CD14-positive monocyte (primary cell): ENCODE measurements at regions not wholly inside any gene's neighbourhood (a gene's known extent, or its start where the extent isn't known, plus 50 kb on each side); places are given as distances from the start of the nearest gene placed in this dataset.

Experiments used
- DNase-seq, 3 donors: peaks; one replicate each; pipeline ENCODE4 v3.0.0-alpha.2; 2011 to 2022
- H2AFZ ChIP-seq: 2 replicates; pipeline ENCODE4 v1.6.0; 2012; ENCODE audit warnings: mild to moderate bottlenecking, low read depth, low read length, inconsistent platforms; ENCODE audit not compliant: insufficient read depth, poor library complexity, severe bottlenecking
- H3K27ac ChIP-seq, 2 donors: 1 replicate in 1 of 2; 2 replicates in 1 of 2; pipeline ENCODE4 v1.5.1; 2012 to 2013; ENCODE audit warnings: low read length in 2 of 2, control low read depth in 1 of 2, inconsistent platforms in 1 of 2, low read depth in 1 of 2, mild to moderate bottlenecking in 1 of 2
- H3K27me3 ChIP-seq, 2 donors: one replicate each; pipeline versions ENCODE4 v1.6.0 to v1.6.1; 2011 to 2013; ENCODE audit warnings: low read length in 2 of 2; ENCODE audit not compliant: control insufficient read depth in 2 of 2, insufficient read depth in 2 of 2
- H3K36me3 ChIP-seq, 2 donors: replicated peaks in 1 of 2; 1 replicate in 1 of 2; 2 replicates in 1 of 2; pipeline versions ENCODE4 v1.5.1 to v1.6.1; 2012 to 2013; ENCODE audit warnings: low read length in 2 of 2, control low read depth in 1 of 2, inconsistent platforms in 1 of 2, mild to moderate bottlenecking in 1 of 2; ENCODE audit not compliant: insufficient read depth in 2 of 2, control insufficient read depth in 1 of 2
- H3K4me1 ChIP-seq, 2 donors: 1 replicate in 1 of 2; 2 replicates in 1 of 2; pipeline versions ENCODE4 v1.5.1 to v1.6.1; 2012 to 2013; ENCODE audit warnings: low read length in 2 of 2, control low read depth in 1 of 2, inconsistent platforms in 1 of 2, mild to moderate bottlenecking in 1 of 2, moderate library complexity in 1 of 2; ENCODE audit not compliant: insufficient read depth in 2 of 2, control insufficient read depth in 1 of 2
- H3K4me2 ChIP-seq: replicated peaks from 2 replicates; pipeline ENCODE3; 2012; ENCODE audit warnings: low read length, moderate library complexity, mild to moderate bottlenecking; ENCODE audit not compliant: poor library complexity, severe bottlenecking; ENCODE audit errors: extremely low read depth
- H3K4me3 ChIP-seq, 3 experiments: fragments of 200-600 bp in 1 of 3; sonication (generic) in 1 of 3; replicated peaks in 1 of 3; 1 replicate in 2 of 3; 2 replicates in 1 of 3; pipeline ENCODE4 v1.5.1; 2011 to 2013; ENCODE audit warnings: low read length in 3 of 3, mild to moderate bottlenecking in 3 of 3, control low read depth in 2 of 3, low read depth in 2 of 3, inconsistent platforms in 1 of 3, moderate library complexity in 1 of 3
- H3K79me2 ChIP-seq: 2 replicates; pipeline ENCODE4 v1.6.0; 2012; ENCODE audit warnings: mild to moderate bottlenecking, control low read depth, inconsistent platforms, low read length, moderate library complexity; ENCODE audit not compliant: insufficient read depth
- H3K9ac ChIP-seq: 2 replicates; pipeline ENCODE4 v1.6.0; 2017; ENCODE audit warnings: low read length, mild to moderate bottlenecking; ENCODE audit not compliant: insufficient read depth, poor library complexity, severe bottlenecking
- H3K9me3 ChIP-seq, 2 donors: replicated peaks in 1 of 2; 1 replicate in 1 of 2; 2 replicates in 1 of 2; pipeline versions ENCODE4 v1.5.1 to v1.6.1; 2012 to 2013; ENCODE audit warnings: low read length in 2 of 2, control low read depth in 1 of 2; ENCODE audit not compliant: control insufficient read depth in 1 of 2, insufficient read depth in 1 of 2
- H4K20me1 ChIP-seq: 2 replicates; pipeline ENCODE4 v1.6.0; 2012; ENCODE audit warnings: mild to moderate bottlenecking, low read length, control low read depth, moderate library complexity; ENCODE audit not compliant: insufficient read depth
- H3K27ac Mint-ChIP-seq, 7 donors: one replicate each; pipeline ENCODE4 v1.8.0; 2020; ENCODE audit warnings: mild to moderate bottlenecking in 7 of 7, mixed read lengths in 7 of 7, moderate library complexity in 6 of 7, inconsistent platforms in 2 of 7
- H3K27me3 Mint-ChIP-seq, 3 donors: one replicate each; pipeline ENCODE4 v1.8.0; 2021 to 2022; ENCODE audit warnings: low read depth in 3 of 3, mild to moderate bottlenecking in 3 of 3, mixed read lengths in 3 of 3, moderate library complexity in 3 of 3, inconsistent platforms in 1 of 3
- H3K36me3 Mint-ChIP-seq, 2 donors: one replicate each; pipeline ENCODE4 v1.8.0; 2020; ENCODE audit warnings: mixed read lengths in 2 of 2, inconsistent platforms in 1 of 2, mild to moderate bottlenecking in 1 of 2
- H3K4me1 Mint-ChIP-seq: one replicate; pipeline ENCODE4 v1.8.0; 2020; ENCODE audit warnings: mild to moderate bottlenecking, mixed read lengths
- H3K4me3 Mint-ChIP-seq, 2 donors: one replicate each; pipeline ENCODE4 v1.8.0; 2020; ENCODE audit warnings: mild to moderate bottlenecking in 2 of 2, mixed read lengths in 2 of 2, moderate library complexity in 1 of 2
- H3K9me3 Mint-ChIP-seq, 7 donors: one replicate each; pipeline ENCODE4 v1.8.0; 2020 to 2022; ENCODE audit warnings: mixed read lengths in 7 of 7, mild to moderate bottlenecking in 6 of 7, moderate library complexity in 6 of 7, inconsistent platforms in 2 of 7
- WGBS: methylation state at CpG from one replicate; pipeline ENCODE4 v1.1.5; 2013; ENCODE audit warnings: missing lambda C conversion rate; ENCODE audit not compliant: insufficient coverage; 5-methylcytosine and 5-hydroxymethylcytosine counted together
- intact Hi-C, 2 donors: fragments of 100-400 bp; cut with micrococcal nuclease; formaldehyde crosslinking; loops; one replicate each; pipeline versions ENCODE4 v1.15.0 to v1.15.1; 2023
- TF ChIP-seq, protein P1 (sequence below): fragments of 200-600 bp; IDR thresholded peaks from one replicate; pipeline ENCODE4 v1.8.0; 2022; ENCODE audit warnings: antibody characterized with exemption, mild to moderate bottlenecking

DNA sequence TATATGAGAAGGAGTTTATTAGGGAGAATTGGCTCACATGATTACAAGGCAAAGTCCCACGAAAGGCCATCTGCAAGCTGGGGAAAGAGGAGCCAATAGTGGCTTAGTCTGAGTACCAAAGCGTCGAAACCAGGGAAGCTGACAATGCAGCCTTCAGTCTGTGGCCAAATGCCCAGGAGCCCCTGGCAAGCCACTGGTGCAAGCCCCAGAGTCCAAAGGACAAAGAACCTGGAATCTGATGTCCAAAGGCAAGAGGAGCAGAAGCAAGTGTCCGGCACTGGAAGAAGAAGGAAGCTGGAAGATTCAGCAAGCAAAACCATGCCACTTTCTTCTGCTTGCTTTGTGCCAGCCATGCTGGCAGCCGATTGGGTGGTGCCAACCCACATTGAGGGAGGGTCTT is 74.3 kb upstream of the NPAS2 start:
- intact Hi-C loops: no loop called here
- H3K4me1 Mint-ChIP-seq: peaks cover 15% of the 10 kb centered on the region
- no peaks in the 10 kb centered on the region for H4K20me1 ChIP-seq
- no peak for DNase-seq
- H3K4me3 Mint-ChIP-seq: no peak overlapping the region
- H3K79me2 ChIP-seq: no peaks in the 10 kb centered on the region
- no peak overlapping the region for H3K9ac ChIP-seq
- no peaks in the 10 kb centered on the region for H3K9me3 ChIP-seq
- no peaks in the 10 kb centered on the region for H3K4me1 ChIP-seq
- WGBS: 95% methylated on average over 4 of the region's 5 CpGs
- peaks cover 3% of the 10 kb centered on the region in 2 donors for H3K27me3 ChIP-seq
- H3K36me3 ChIP-seq: no peaks in the 10 kb centered on the region
- H3K4me3 ChIP-seq: no peak overlapping the region
- no peak overlapping the region for H3K27ac ChIP-seq
- peaks cover 8 to 18% (median 11%) of the 10 kb centered on the region in 3 donors for H3K27me3 Mint-ChIP-seq
- TF ChIP-seq, protein P1, sequence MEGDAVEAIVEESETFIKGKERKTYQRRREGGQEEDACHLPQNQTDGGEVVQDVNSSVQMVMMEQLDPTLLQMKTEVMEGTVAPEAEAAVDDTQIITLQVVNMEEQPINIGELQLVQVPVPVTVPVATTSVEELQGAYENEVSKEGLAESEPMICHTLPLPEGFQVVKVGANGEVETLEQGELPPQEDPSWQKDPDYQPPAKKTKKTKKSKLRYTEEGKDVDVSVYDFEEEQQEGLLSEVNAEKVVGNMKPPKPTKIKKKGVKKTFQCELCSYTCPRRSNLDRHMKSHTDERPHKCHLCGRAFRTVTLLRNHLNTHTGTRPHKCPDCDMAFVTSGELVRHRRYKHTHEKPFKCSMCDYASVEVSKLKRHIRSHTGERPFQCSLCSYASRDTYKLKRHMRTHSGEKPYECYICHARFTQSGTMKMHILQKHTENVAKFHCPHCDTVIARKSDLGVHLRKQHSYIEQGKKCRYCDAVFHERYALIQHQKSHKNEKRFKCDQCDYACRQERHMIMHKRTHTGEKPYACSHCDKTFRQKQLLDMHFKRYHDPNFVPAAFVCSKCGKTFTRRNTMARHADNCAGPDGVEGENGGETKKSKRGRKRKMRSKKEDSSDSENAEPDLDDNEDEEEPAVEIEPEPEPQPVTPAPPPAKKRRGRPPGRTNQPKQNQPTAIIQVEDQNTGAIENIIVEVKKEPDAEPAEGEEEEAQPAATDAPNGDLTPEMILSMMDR: no peak
- no peak overlapping the region for H3K4me2 ChIP-seq
- H3K27ac Mint-ChIP-seq: no peak overlapping the region
- no peak overlapping the region for H2AFZ ChIP-seq
- H3K9me3 Mint-ChIP-seq: peaks cover 0 to 8% (median 1%) of the 10 kb centered on the region in 7 donors
- H3K36me3 Mint-ChIP-seq: no peaks in the 10 kb centered on the region

DNA sequence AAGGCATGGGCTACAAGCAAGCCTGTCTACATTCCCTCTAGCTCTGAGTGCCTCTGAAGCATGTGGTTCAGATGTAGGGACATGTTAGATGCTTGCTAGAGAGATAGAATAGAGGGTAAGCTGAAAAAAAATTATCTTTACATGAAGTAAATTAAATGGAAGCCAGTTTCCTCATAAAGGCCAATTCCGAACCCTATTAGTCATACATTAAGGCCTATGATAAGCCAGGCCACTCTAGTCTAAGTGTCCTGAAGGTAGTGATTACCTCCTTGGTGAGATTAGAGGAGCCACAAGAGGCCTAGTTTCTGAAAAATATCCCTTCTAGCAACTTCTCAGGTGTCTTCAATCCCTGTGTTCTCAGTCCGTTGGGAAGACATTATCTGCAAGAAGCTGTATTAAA is 72.4 kb upstream of the NPAS2 start:
- no peak overlapping the region for H2AFZ ChIP-seq
- Mint-ChIP-seq H3K4me1 (peaks cover 24% of the 10 kb centered on the region), H3K27ac (no peak overlapping the region), H3K36me3 (no peaks in the 10 kb centered on the region), H3K4me3 (no peak overlapping the region), H3K9me3 (peaks cover 0 to 8% (median 1%) of the 10 kb centered on the region in 7 donors), H3K27me3 (peaks cover 10 to 26% (median 11%) of the 10 kb centered on the region in 3 donors)
- no peak overlapping the region for H3K4me2 ChIP-seq
- no peak overlapping the region for H3K9ac ChIP-seq
- no peak overlapping the region for H3K27ac ChIP-seq
- no peak for DNase-seq
- peaks cover 4 to 9% of the 10 kb centered on the region in 2 donors for H3K4me1 ChIP-seq
- peaks cover 0 to 3% of the 10 kb centered on the region in 2 donors for H3K27me3 ChIP-seq
- intact Hi-C loops: no loop called here
- no peaks in the 10 kb centered on the region for H3K36me3 ChIP-seq
- no peaks in the 10 kb centered on the region for H4K20me1 ChIP-seq
- TF ChIP-seq, protein P1: no peak
- H3K9me3 ChIP-seq: no peaks in the 10 kb centered on the region
- no peak overlapping the region for H3K4me3 ChIP-seq
- H3K79me2 ChIP-seq: no peaks in the 10 kb centered on the region
- WGBS: 100% methylated on average over 1 of the region's 2 CpGs
